Kasumi-1 (cell line): ENCODE measurements at regions not wholly inside any gene's neighbourhood (a gene's known extent, or its start where the extent isn't known, plus 50 kb on each side); places are given as distances from the start of the nearest gene placed in this dataset.
A peak's percentile ranks its signal among the peaks of the same experiment; 100 is the strongest.
"Not testable (repeated sequence)": the region's sequence is repeated elsewhere in the genome, so short reads cannot be mapped to it uniquely, and the experiment has no call there.

ENCODE experiments used
- DNase-seq, 2 experiments: peaks; one replicate each; lab custom pipeline; 2025; lab: John Stamatoyannopoulos, UW

- no peak for DNase-seq
Measured at GRCh38 chr4:30837861-30838260, 117.7 kb downstream of the PCDH7 start.

- no peak for DNase-seq
Measured at GRCh38 chr4:30838331-30838730, 118.2 kb downstream of the PCDH7 start.

GRCh38 chr4:30839583-30840520 lies 119.7 kb downstream of the PCDH7 start:
- peak; percentile 69 to 70 for DNase-seq

GRCh38 chr4:30840571-30840970 lies 120.4 kb downstream of the PCDH7 start:
- peak; percentile 53 to 58 for DNase-seq

GRCh38 chr4:30842142-30842541 lies 122.0 kb downstream of the PCDH7 start:
- no peak for DNase-seq

GRCh38 chr4:30842689-30843088 lies 122.5 kb downstream of the PCDH7 start:
- DNase-seq, result no peak

GRCh38 chr4:30844861-30845582 lies 124.9 kb downstream of the PCDH7 start:
- no peak for DNase-seq

- no peak for DNase-seq
Measured at GRCh38 chr4:30847167-30847566, 127.0 kb downstream of the PCDH7 start.

GRCh38 chr4:30847958-30848357 lies 127.8 kb downstream of the PCDH7 start:
- DNase-seq, result no peak

GRCh38 chr4:30854531-30854930 lies 134.4 kb downstream of the PCDH7 start:
- no peak for DNase-seq

GRCh38 chr4:30855232-30855631 lies 135.1 kb downstream of the PCDH7 start:
- DNase-seq, result no peak

GRCh38 chr4:30856795-30857564 lies 136.8 kb downstream of the PCDH7 start:
- no peak for DNase-seq

- no peak for DNase-seq
Measured at GRCh38 chr4:30860978-30861377, 140.8 kb downstream of the PCDH7 start.

- DNase-seq, result no peak
Measured at GRCh38 chr4:30862196-30862595, 142.0 kb downstream of the PCDH7 start.

- DNase-seq, result no peak
Measured at GRCh38 chr4:30863021-30863420, 142.9 kb downstream of the PCDH7 start.

GRCh38 chr4:30865691-30866090 lies 145.5 kb downstream of the PCDH7 start:
- DNase-seq, result no peak

- no peak for DNase-seq
Measured at GRCh38 chr4:30866346-30866745, 146.2 kb downstream of the PCDH7 start.

- DNase-seq, result no peak
Measured at GRCh38 chr4:30866907-30867306, 146.7 kb downstream of the PCDH7 start.

GRCh38 chr4:30867427-30867826 lies 147.3 kb downstream of the PCDH7 start:
- no peak for DNase-seq

GRCh38 chr4:30868111-30868895 lies 148.1 kb downstream of the PCDH7 start:
- no peak for DNase-seq

- not testable (repeated sequence) for DNase-seq
Measured at GRCh38 chr4:30869387-30869786, 149.2 kb downstream of the PCDH7 start.

- no peak for DNase-seq
Measured at GRCh38 chr4:30870513-30870912, 150.3 kb downstream of the PCDH7 start.
